GM19239 (cell line): ENCODE measurements at regions not wholly inside any gene's neighbourhood (a gene's known extent, or its start where the extent isn't known, plus 50 kb on each side); places are given as distances from the start of the nearest gene placed in this dataset.

Experiments used
- DNase-seq: peaks from one replicate; pipeline ENCODE4 v3.0.0; 2011; ENCODE audit warnings: low spot score; ENCODE audit not compliant: insufficient read length
- FAIRE-seq: peaks from 2 replicates; lab custom pipeline; 2011; peaks lifted over from hg19 to GRCh38; lab: Jason Lieb, UNC

DNA sequence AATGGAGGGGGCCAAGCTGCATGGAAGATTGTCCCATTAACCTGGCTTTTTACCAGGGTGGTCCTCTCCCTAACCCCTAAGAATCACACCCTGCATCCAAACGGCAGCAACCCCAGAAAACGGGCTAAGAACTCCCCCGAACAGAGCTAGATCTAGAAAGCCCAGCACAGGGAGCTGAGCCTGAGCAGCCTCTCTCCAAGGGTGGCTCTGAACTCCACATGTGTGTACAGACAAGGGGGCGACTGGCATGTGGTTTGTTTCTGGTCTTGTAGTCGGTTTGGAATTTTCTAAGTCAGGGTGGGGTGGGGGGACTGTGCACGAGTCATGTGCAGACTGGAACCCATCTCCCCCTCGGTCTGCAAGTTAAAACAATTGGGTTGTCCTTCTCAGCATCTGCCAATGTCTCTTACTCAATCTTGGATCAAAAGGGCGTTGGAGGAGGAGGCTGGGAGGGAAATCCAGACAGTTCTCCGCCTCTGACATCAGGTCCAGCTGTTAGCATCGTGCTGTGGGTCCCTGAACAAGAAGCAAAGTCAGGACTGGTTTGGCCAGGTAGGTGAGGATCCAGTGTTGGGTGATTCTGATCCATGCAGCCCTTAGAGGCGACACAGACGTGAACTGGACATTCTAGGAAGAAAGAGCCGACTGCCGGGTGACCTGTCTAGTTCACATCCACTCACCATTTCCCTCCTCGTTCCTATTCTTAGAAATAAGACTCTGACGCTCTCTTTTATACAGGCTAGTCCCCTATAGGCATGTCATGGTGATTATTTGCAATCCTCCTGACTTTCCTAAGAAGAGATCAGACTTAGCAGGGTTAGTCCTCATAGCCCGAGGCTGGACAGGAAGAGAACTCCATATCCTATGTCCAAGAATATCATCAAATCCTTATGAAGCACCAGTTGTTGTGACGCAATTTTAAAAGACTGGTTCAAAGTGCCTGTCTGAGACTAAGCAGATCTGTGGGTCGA is 381.8 kb downstream of the SOX9 start:
- no peak for DNase-seq
- FAIRE-seq = no peak

DNA sequence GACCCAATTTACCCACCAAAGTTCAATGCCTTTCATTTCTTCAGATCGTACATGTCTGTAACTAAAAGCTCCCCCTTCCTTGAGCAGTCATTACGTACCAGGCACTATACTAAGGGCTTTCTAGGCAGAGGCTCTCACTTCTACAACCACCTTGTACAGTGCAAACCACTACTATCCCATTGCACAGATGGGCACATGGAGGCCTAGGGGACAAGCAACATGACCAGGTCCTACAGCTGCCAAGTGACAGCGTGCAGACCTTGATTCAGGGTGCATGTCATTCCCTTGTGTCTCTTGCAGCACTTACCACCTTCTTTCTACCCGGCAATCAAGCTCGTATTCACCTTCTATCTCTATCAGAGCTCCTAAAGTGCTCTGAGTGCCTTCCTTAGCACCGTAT is 382.7 kb downstream of the SOX9 start:
- FAIRE-seq = no peak

DNA sequence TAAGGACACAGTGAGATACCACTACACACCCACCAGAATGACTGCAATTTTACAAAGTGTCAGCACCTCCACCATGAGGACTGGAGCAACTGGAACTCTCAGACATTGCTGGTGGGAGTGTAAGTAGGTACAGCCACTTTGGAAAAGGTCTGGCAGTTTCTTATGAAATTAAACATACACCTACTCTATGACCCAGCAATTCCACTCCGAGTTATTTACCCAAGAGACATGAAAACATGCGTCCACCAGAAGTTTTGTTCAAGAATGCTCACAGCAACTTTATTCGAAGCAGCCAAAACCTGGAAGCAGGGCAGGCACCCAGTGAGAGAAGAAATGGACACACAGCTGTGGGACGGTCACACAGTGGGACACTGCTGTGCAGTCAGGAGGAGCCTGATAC is 384.0 kb downstream of the SOX9 start:
- no peak for FAIRE-seq
- DNase-seq = no peak

More for the DNA sequence above, 382.7 kb downstream of the SOX9 start:
- DNase-seq = no peak

DNA sequence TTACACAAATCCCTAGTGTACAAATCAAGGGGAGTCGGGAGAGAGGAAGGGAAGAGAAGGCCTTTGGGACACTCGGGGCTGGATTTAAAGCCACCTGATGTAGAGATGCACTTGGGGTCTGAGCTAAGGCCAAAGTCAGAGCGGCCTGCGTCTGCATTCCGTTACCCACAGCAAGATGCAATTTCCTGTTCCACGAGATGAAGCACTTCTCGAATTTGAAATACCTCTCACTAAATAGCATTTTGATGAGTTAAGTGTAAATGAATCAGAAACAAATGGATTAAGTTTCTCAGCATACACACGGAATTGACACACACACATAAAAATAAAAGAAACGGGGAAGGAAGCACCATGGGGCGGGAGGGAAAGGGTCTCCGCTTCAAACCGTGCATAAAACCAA is 386.0 kb downstream of the SOX9 start:
- no peak for DNase-seq

DNA sequence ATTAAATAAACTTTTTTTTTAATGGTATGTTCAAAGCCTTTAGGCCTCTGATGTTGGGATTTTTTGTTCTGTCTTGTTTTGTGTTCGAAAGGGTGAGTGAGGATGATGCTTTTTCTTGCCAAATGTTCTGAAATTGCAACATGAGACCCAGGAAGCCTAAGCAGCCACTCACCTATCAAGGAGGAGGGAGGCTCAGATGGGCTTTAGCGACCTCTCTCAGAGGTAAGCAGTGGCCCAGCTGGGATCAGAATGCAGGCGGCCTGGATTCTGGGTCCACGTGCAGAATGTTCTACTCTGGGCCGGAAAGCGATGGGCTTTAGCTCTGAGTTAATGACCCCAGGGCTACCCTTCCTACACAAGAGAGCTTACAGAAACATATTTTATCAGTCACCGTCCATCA is 386.6 kb downstream of the SOX9 start:
- FAIRE-seq (no peak), DNase-seq (no peak)

More for the DNA sequence above, 386.0 kb downstream of the SOX9 start:
- FAIRE-seq = no peak

DNA sequence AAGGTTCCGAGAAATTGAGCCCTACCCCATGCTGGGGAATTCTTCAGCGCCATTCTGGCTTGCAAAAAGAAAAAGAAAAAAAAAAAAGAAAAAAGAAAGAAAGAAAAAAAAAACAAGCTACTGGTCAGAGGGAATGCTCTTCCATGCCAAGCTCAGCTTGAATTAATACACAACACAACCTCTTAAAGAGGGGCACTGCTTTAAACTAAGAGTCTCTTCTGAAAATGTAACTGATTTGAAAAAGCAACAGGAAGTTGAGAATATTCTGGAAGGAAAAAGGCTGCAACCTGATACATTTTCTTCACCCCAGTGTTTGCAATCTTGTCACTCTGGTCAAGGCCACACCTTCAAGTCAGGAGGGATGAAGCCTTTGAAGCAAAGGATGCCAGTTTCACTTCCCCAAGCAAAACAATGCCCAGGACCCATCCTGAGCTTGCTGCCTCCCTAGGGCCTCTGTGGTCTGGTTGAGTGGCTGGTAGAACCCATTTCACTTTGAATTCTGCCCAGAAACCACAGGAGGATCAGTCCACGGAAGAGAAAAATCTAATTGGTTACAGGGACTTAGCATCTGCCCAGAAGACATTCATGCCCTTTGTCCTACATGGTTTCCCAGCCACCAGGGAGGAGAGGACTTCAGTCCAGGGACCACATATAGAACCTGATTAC is 389.7 kb downstream of the SOX9 start:
- DNase-seq (peak; percentile 21), FAIRE-seq (peak; percentile 49)

DNA sequence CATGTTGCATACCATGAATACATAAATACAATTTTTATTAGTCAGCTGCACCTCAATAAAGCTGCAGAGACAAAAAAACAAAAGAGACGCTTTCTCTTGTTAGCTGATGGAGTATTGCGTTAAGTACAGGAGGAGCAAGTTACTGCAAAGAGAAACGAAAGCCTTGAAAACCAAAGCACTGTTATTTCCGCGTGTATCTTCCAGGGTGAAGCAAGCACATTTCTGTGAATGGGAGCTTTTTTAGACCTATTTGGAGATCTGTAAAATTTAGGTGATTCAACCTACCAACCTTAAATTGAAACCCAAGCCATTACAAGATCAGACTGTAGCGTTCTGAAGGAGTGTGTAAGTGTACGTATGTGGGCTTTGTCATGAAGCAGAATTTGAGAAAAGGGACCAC is 390.4 kb downstream of the SOX9 start:
- no peak for DNase-seq
- no peak for FAIRE-seq

DNA sequence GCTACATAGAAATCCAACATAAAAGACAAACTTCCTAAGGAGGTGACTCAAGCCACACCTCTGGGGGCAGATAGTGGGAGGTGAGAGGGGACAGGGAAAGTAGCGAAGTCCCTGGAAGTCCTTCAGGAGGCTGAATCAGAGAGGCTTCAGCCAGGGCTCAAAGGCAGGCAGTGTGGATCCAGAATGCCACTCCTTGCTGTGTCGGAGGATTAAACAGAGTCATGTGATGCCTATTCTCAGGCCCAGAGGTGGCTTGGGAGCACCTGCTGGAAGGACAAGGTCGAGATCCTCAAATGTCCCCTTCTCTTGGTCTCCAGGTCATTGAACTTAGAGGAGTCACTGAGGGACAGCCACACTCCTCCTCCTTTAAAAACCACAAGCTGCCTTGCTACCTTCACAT is 391.1 kb downstream of the SOX9 start:
- FAIRE-seq (no peak), DNase-seq (no peak)

DNA sequence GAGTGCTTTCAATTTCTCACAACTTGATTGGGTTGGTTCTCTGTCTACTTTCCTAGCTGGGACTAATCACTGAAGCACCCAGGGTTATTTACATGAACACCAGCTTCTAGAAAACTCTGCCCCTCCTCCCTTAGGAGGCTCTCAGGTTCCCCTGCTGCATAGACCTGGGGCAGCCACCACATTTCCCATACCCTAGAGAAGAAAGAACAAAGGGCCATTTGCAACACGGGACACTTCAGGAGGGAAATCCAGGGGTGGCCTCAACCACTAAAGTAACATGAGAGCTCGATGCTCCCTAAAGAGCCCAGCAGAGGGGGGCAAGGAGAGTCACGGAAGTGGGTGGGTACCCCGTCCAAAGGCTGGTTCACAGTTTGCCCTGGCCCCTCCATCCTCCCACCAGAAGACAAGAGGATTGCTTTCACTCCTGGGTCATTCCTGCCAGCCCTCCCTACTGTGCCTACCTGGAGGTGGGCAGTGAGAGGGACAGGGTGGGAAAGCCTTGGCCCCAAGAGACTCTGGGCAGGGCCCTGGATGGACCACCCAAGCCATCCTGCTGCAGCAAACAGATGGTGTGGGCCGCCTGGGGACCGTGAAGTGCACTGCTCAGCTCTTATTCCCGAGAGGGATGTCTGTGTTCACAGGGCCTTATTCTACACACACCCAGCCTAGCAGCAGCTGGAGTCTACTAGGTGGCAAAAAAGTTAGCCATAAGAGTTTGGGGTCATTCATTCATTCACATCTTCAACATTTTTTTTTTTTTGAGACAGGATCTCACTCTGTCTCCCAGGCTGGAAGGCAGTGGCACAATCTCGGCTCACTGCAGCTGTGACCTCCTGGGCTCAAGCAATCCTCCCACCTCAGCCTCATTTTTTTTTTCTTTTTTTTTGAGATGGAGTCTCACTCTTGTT is 392.1 kb downstream of the SOX9 start:
- peak; percentile 11 for FAIRE-seq
- no peak for DNase-seq

DNA sequence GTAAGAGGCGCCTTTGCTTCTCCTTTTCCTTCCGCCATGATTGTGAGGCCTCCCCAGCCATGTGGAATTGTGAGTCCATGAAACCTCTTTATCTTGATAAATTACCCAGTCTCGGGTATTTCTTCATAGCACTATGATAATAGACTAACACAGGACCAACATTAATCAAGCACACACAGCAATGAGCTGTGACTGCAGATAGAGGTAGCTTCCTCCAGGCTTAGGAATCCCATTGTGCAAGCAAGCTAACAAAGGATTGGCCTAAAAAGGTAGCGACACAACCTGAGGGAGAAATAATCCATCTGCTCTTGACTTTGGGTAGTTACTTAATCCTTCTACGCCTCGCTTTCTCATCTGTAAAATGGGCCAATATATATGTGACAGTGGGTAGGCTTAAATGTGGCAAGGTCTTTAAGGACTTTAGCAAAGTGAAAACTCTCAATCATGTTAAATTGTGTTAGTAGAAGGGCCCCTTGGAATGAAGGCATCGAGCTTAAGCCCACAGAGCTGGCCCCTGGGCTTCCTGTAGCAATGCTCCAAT is 393.6 kb downstream of the SOX9 start:
- DNase-seq = no peak
- FAIRE-seq = no peak

DNA sequence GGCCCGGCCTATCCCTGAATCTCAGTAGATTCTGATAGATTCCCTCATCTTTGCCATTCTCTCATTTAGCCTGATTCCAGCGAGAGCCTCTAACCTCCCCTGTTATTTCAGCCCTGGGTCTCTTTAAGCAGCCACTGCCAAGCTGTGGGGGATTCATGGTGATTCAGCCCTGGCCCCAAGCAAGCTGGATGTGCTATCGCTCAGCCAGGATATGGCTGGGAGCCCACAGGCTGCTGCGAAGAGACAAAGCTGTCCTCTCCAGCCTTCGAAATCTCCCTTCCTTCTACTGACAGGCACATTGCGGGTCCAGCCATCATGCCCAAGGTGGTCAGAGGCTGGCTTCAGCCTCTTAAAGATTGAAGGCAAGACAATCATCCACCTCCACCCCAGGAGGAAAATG is 394.1 kb downstream of the SOX9 start:
- DNase-seq = no peak
- FAIRE-seq = no peak

DNA sequence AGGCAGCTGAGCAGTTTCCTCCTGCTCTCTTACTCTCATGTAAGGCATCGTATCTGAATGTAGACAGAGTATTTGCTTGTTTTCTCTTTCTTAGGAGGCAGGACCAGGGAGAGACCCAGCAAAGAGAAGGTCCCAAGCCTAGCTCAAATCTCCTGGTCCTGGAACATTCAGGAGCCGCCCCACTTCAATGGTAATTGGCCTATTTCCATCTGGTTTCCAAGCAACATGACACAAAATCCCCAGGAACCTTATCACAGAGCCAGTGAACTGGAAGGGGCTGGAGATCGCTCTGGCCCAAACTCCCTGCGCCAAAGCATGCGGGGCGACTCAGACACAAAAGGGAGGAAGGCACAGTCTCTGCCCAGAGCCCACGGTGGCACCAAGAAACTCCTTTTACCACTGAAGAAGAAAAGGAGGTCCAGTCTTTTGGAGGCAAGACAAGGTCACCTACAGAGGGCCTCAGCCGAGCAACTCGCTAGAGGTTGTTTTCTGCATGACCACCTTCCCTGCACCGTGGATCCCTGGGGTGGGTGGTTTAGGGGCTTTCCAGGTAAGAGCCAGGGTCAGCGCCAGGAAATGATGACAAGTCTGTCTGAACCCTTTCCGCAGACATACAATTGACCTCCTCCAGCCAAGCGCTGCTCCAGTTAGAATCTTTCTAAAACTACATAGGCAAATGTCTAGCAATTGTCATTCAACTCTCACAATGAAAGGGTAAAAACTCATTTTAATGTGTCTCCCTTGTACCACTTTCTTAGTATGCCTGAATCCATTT is 394.7 kb downstream of the SOX9 start:
- no peak for FAIRE-seq
- DNase-seq = no peak

DNA sequence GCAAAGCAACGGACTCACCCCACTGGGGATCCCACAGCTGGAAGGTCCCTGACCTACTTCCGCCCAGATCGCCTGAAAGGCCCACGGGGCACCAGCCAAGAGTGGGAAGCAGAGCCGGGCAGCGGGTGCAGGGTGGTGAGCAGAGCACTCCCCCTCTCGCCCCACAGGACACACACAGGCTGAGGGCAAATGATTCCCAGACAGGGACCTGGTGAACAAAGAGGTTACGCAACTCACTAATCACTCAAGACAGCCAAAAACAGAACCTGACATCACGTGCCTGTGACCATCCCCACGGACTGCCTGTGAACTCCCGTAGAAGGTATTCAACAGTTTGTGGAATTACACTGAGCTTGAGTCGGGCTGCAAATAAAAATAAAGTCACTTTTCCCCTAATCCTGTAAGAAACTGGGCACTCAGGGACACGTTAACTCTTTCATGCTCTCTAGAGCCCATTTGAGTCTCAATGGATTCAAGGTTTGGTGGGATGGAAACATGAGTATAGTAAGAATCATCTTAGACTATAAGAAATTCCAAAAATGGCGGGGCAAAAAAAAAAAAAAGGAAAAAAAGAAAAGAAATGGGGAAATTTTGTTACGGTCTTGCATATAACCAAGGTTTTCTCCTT is 396.1 kb downstream of the SOX9 start:
- DNase-seq (no peak), FAIRE-seq (no peak)

DNA sequence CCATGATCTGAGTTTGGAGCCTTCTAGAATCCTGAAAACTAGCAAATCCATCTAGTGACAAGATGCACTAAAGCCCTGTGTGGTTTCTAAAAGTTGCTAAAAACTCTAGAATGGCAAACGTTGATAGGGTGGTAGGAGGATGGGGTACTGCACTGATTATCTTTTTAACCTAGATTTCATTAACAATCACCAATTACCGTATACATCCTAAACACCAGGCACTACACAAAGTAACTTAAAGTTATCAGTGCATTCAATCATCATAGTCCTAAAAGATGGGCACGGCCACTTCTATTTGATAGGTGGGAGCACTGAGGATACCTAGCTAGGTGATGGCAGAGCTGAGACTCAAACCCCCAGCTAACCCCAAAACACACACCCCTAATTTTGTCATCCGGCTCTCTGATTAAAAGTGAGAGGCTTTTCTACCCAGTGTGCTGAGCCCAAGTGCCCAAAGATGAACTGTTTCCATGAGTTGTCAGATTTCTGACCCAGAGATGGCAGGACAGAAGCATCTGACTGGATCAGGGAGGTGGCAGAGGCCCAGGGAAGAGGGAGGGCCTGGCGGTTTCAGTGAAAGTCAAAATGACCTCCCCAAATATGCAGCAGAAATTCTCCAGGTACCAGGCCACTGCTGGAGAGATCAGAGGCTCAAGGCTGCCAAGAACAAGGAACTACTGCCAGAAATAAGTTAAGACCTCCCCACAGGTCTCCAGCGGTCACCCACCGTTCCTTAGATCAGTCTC is 396.8 kb downstream of the SOX9 start:
- FAIRE-seq (no peak), DNase-seq (no peak)

DNA sequence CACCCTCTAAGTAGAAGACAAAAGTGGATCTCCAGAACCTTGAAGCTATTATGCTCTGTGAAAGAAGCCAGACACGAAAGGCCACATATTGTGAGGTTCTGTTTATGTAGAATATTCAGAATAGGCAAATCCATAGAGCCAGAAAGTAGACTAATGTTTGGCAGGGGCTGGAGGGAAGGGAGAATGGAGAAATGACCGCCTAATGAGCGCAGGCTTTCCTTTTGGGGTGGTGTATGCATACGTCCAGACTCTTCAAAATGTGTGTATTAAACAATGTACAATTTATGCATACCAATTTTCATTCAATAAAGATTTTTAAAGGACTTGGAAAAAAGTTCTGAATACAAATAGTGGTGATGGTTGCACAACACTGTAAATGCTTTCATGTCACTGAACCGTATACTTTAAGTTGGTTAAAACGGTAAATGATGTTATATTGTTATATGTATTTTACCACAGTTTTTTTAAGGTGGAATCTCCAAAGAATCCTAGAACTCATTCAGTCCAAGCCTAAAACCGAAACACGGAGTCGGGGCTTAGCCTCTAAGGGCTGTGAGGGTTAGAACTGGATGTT is 397.4 kb downstream of the SOX9 start:
- DNase-seq (no peak), FAIRE-seq (no peak)

DNA sequence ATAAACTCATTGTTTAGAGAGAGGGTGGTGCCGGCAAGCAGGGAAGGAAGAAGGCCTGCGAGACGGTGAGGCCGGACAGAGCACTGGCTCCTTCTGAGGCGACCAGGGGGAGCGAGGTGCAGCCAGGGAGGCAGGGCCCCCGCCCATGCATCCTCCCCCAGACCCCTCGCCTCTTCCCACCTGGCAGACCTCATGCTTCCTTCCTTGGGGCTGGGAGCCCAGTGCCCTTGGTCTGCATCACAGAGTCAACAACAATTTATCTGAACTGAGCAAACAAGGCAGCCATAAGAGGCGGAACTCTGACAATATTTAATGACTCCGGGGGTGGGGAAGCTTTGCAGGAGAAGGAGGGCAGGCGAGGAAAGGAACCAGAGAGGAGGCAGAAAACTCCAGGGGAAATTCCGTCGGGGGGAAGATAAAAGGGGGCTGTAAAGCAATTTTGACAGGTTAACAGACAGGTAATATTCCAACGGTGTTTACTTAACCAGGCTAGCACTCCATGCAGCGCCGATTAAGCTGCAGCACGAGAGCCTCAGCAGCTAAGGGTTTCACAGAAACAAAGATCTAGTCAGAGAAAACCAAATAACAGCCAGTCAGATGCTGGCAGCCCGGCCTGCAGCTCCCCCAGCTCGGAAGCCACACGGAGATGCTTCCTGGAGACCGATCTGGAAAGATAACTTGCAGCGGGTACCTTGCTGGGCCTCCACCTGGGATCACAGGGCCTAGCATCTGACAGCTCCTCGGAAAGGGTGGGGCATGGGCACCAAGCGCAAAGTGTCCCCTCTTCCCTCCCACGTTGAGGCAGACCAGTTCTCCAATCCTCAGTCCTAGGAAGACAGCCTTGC is 398.2 kb downstream of the SOX9 start:
- FAIRE-seq (no peak), DNase-seq (no peak)

DNA sequence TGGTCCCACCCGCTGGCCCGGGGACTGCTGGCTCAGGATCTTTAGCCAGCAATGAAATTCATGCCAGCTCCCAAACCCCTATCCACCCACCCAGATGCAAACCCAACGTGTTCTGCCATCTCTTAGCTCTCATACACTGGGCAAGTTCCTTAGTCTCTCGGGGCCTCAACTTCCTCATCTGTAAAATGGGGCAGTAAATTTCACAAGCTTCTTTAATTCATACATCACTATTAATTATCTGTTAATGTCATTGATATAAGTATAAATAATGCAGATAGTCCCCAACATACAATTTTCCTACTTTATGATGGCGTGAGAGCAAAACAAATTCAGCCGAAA is 398.7 kb downstream of the SOX9 start:
- DNase-seq (no peak), FAIRE-seq (no peak)
